NCI-H82 treated with DMSO at 0.1 percent for 48 hours (cell line): ENCODE measurements at regions not wholly inside any gene's neighbourhood (a gene's known extent, or its start where the extent isn't known, plus 50 kb on each side); places are given as distances from the start of the nearest gene placed in this dataset.

Experiments used
- DNase-seq: peaks from one replicate; lab custom pipeline; 2025; ENCODE audit not compliant: unreplicated experiment; lab: John Stamatoyannopoulos, UW

GRCh38 chr2:150789376-150789905, 302.0 kb upstream of the RND3 start:
- DNase-seq, result no peak

GRCh38 chr2:150788426-150789140, 301.1 kb upstream of the RND3 start:
- no peak for DNase-seq

- no peak for DNase-seq
Observed at GRCh38 chr2:150787353-150788093, 300.1 kb upstream of the RND3 start.

GRCh38 chr2:150784389-150784788, 296.9 kb upstream of the RND3 start:
- no peak for DNase-seq

GRCh38 chr2:150783896-150784295, 296.4 kb upstream of the RND3 start:
- no peak for DNase-seq

GRCh38 chr2:150783015-150783414, 295.5 kb upstream of the RND3 start:
- DNase-seq, result no peak

GRCh38 chr2:150782613-150783012, 295.1 kb upstream of the RND3 start:
- DNase-seq, result no peak

GRCh38 chr2:150781142-150781541, 293.7 kb upstream of the RND3 start:
- DNase-seq, result no peak

GRCh38 chr2:150778828-150779227, 291.4 kb upstream of the RND3 start:
- no peak for DNase-seq

- DNase-seq, result no peak
Observed at GRCh38 chr2:150769421-150769820, 282.0 kb upstream of the RND3 start.

GRCh38 chr2:150767991-150768746, 280.7 kb upstream of the RND3 start:
- DNase-seq, result no peak

- DNase-seq, result no peak
Observed at GRCh38 chr2:150762571-150762970, 275.1 kb upstream of the RND3 start.

- no peak for DNase-seq
Observed at GRCh38 chr2:150759531-150759930, 272.1 kb upstream of the RND3 start.

- DNase-seq, result no peak
Observed at GRCh38 chr2:150759106-150759505, 271.6 kb upstream of the RND3 start.

- no peak for DNase-seq
Observed at GRCh38 chr2:150752229-150752628, 264.8 kb upstream of the RND3 start.

GRCh38 chr2:150750720-150751119, 263.3 kb upstream of the RND3 start:
- no peak for DNase-seq

- DNase-seq, result no peak
Observed at GRCh38 chr2:150742094-150742493, 254.6 kb upstream of the RND3 start.

- DNase-seq, result no peak
Observed at GRCh38 chr2:150735894-150736498, 248.5 kb upstream of the RND3 start.

- no peak for DNase-seq
Observed at GRCh38 chr2:150733051-150733618, 245.7 kb upstream of the RND3 start.

GRCh38 chr2:150732491-150732890, 245.0 kb upstream of the RND3 start:
- DNase-seq, result no peak

GRCh38 chr2:150732064-150732463, 244.6 kb upstream of the RND3 start:
- no peak for DNase-seq
